ENCODE measurements at regions not wholly inside any gene's neighbourhood (a gene's known extent, or its start where the extent isn't known, plus 50 kb on each side); places are given as distances from the start of the nearest gene placed in this dataset.

DNA sequence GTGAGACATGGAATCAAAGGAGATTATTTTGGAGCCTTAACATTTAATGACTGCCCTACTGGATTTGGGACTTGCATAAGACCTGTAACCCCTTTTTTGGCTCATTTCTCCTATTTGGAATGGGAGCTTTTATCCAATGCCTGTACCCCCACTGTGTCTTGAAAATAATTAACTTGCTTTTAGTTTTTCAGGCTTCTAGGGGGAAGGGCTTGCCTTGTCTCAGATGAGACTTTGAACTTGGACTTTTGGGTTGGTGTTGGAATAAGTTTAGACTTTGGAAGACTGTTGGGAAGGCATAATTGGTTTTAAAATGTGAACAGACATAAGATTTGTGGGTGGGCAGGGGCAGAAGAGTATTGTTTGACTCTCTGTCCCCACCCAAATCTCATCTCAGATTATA is 189.1 kb upstream of the POU3F4 start:
- Histone ChIP-seq H3K79me2 (ENCODE audit: control insufficient read depth in 1 of 2, insufficient read depth in 2 of 2, low read length in 2 of 2) (no peaks in the 10 kb centered on the region), H4K91ac (replicated peaks; ENCODE audit: insufficient read length, low read length) (no peak overlapping the region), H3K23me2 (ENCODE audit: low read depth, low read length) (no peaks in the 10 kb centered on the region), H3K23ac (ENCODE audit: insufficient read length) (no peak overlapping the region), H2BK5ac (ENCODE audit: low read depth, low read length) (no peak overlapping the region), H3K9me3 (ENCODE audit: insufficient read depth in 2 of 2, low read depth in 1 of 2, low read length in 1 of 2) (no peaks in the 10 kb centered on the region), H2BK20ac (ENCODE audit: low read length) (no peak overlapping the region), H3K4me1 (replicated peaks in 1 of 4; ENCODE audit: control insufficient read depth in 3 of 4, insufficient read depth in 4 of 4, low read length in 3 of 4) (no peaks in the 10 kb centered on the region), H2BK15ac (ENCODE audit: low read length) (no peak overlapping the region), H2BK120ac (replicated peaks; ENCODE audit: low read depth, low read length) (no peak overlapping the region), H3K4ac (replicated peaks; ENCODE audit: insufficient read length, low read depth, low read length) (no peak overlapping the region), H3K27ac (ENCODE audit: low read depth, low read length) (no peak overlapping the region), H4K5ac (ENCODE audit: insufficient read length, low read depth, low read length) (no peak overlapping the region), H3K79me1 (ENCODE audit: low read depth, low read length) (no peaks in the 10 kb centered on the region), H3K56ac (replicated peaks; ENCODE audit: insufficient read length, low read depth, low read length) (no peak overlapping the region), H3K14ac (ENCODE audit: insufficient read length) (no peak overlapping the region), H3K36me3 (ENCODE audit: control insufficient read depth in 2 of 4, insufficient read depth in 4 of 4, low read length in 3 of 4) (no peaks in the 10 kb centered on the region), H2AFZ (ENCODE audit: low read length) (no peak overlapping the region), H3K18ac (ENCODE audit: extremely low read depth, low read length) (no peak overlapping the region), H3K9ac (replicated peaks in 1 of 4; ENCODE audit: extremely low read depth in 1 of 4, low read depth in 3 of 4, low read length in 3 of 4) (no peak overlapping the region), H3K4me2 (ENCODE audit: insufficient read depth in 1 of 2, low read depth in 2 of 2, low read length in 2 of 2) (no peak overlapping the region), H3K27me3 (replicated peaks in 1 of 4; ENCODE audit: control insufficient read depth in 3 of 4, extremely low read depth in 1 of 4, insufficient read depth in 3 of 4, low read length in 3 of 4) (no peaks in the 10 kb centered on the region), H2AK5ac (ENCODE audit: low read depth, low read length) (no peak overlapping the region), H3K4me3 (ENCODE audit: extremely low read depth in 1 of 4, insufficient read depth in 2 of 4, low read depth in 3 of 4, low read length in 4 of 4) (no peak overlapping the region), H4K8ac (ENCODE audit: extremely low read depth, insufficient read depth, low read length) (no peak overlapping the region), H2BK12ac (ENCODE audit: low read depth, low read length) (no peak overlapping the region), H4K20me1 (replicated peaks in 1 of 2; ENCODE audit: control insufficient read depth in 1 of 2, insufficient read depth in 2 of 2, low read length in 2 of 2) (no peaks in the 10 kb centered on the region)
- POLR2A ChIA-PET (ENCODE audit: partially characterized antibody): no interaction called here
- DNase-seq (ENCODE audit: low read depth in 1 of 2, low spot score in 2 of 2) (no peak), FAIRE-seq (no peak)
- CTCF ChIA-PET (ENCODE audit: partially characterized antibody): no interaction called here
- TF ChIP-seq SIN3A (conservative IDR thresholded peaks at IDR 0.05 in 1 of 2, IDR thresholded peaks at IDR 0.05 in 1 of 2; ENCODE audit: low read depth in 1 of 2, low read length in 2 of 2) (no peak), JUND (IDR thresholded peaks at IDR 0.05; ENCODE audit: low read length) (no peak), RFX5 (IDR thresholded peaks at IDR 0.05; ENCODE audit: borderline replicate concordance, low read depth, low read length) (no peak), SP1 (IDR thresholded peaks at IDR 0.05; ENCODE audit: low read depth, low read length) (no peak), NANOG (IDR thresholded peaks at IDR 0.05; ENCODE audit: insufficient read depth, low read depth, low read length, poor library complexity, severe bottlenecking) (no peak), GABPA (IDR thresholded peaks at IDR 0.05; ENCODE audit: borderline replicate concordance, insufficient read depth, low read length) (no peak), CBX8 (IDR thresholded peaks at IDR 0.05; ENCODE audit: borderline replicate concordance, low read depth, low read length) (no peak), TAF1 (IDR thresholded peaks at IDR 0.05; ENCODE audit: low read depth, low read length) (no peak), ZNF274 (IDR thresholded peaks at IDR 0.05; ENCODE audit: borderline replicate concordance, extremely low read depth, low read length) (no peak), RXRA (IDR thresholded peaks at IDR 0.05; ENCODE audit: insufficient read depth, low read depth, low read length) (no peak), ATF3 (IDR thresholded peaks at IDR 0.05; ENCODE audit: insufficient read depth, low read depth, low read length) (no peak), SIRT6 (IDR thresholded peaks at IDR 0.05; ENCODE audit: low read length) (no peak), TAF7 (optimal IDR thresholded peaks at IDR 0.05; ENCODE audit: borderline replicate concordance, low read depth, low read length) (no peak), SP2 (IDR thresholded peaks at IDR 0.05; ENCODE audit: low read length) (no peak)

Data from H1 (cell line).